ENCODE measurements at regions not wholly inside any gene's neighbourhood (a gene's known extent, or its start where the extent isn't known, plus 50 kb on each side); places are given as distances from the start of the nearest gene placed in this dataset.

DNA sequence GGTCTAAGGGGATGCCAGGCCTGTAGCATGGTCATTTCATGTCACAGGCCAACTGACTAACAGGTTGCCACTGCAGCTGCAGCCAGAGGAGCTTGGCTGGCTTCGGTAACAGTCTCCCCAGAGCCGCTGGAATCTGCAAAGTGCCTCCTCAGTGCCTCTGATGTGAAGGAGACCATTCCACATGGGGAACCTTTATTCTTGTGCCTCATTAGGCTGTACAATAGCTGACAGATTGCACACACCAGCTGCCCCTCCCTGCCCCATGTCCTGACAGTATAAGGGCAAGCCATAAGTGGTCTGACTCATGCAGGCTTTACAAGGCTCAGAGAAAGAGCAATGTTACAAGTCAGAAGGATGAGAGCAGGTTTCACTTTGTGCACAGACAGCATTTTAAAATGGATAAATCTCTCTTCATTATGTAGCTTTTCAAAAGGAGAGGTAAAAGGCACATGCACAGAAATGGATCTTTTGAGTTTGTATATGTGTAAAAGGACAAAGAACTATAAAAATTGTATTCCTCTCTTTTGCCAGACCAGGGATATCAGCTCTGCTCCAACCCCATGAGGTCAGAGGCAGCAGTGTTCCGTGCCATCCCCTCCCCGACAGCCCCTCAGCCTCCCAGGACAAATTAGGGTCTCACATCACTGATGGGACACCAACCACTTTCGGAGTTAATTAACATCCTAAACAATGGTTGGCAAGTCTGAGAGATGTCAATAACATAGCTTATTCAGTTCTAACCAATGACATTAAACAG lies 467.8 kb downstream of the TMEM232 start:
- no peak overlapping the region for H3K4me3 ChIP-seq (ENCODE audit: low read depth, low read length)
- peak; percentile 38 for DNase-seq (ENCODE audit: low read depth)
- TF ChIP-seq, protein P1, sequence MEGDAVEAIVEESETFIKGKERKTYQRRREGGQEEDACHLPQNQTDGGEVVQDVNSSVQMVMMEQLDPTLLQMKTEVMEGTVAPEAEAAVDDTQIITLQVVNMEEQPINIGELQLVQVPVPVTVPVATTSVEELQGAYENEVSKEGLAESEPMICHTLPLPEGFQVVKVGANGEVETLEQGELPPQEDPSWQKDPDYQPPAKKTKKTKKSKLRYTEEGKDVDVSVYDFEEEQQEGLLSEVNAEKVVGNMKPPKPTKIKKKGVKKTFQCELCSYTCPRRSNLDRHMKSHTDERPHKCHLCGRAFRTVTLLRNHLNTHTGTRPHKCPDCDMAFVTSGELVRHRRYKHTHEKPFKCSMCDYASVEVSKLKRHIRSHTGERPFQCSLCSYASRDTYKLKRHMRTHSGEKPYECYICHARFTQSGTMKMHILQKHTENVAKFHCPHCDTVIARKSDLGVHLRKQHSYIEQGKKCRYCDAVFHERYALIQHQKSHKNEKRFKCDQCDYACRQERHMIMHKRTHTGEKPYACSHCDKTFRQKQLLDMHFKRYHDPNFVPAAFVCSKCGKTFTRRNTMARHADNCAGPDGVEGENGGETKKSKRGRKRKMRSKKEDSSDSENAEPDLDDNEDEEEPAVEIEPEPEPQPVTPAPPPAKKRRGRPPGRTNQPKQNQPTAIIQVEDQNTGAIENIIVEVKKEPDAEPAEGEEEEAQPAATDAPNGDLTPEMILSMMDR (conservative IDR thresholded peaks at IDR 0.05; ENCODE audit: low read depth, low read length) = no peak

DNA sequence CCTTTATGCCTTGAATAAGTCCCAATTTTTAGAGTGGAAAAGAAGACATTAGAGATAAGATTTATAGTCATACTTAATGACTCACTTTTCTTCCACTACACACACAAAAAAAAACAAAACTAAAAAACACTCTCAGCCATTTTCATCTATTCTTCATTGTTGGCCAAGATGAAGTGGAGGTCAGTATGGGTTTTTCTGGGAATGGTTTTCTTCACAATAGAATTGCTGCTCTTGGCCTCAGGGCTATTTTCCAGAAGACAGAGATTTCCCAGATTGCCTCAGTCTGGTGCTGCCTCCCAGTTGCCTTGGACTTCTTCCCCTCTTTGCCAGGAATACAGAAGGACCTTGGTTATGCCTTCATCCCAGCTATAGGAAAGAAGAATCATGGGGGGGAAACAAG lies 463.7 kb downstream of the TMEM232 start:
- no peak overlapping the region for H3K4me3 ChIP-seq (ENCODE audit: low read depth, low read length)
- TF ChIP-seq, protein P1 (conservative IDR thresholded peaks at IDR 0.05; ENCODE audit: low read depth, low read length) = no peak
- DNase-seq (ENCODE audit: low read depth) = no peak

DNA sequence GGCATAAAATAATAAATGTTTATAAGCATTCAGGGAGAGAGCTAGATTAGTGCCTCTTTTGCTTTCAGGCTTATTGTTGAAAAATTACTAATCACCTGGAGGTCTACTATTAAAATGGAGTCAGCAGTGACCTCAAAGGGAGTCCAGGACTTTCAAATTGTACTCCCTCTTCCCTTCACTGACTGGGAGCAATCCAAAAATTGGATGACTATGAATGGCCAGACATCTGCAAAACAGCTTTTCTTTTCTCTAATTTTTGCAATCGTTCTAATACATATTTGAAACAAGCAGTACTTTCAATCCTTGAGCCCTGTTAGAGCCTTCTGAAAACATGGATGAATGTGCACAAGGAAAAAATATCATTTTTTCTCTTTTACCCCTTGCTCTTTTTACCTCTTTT lies 461.8 kb downstream of the TMEM232 start:
- TF ChIP-seq, protein P1 (conservative IDR thresholded peaks at IDR 0.05; ENCODE audit: low read depth, low read length) = no peak
- DNase-seq (ENCODE audit: low read depth) = no peak
- H3K4me3 ChIP-seq (ENCODE audit: low read depth, low read length) = no peak overlapping the region

DNA sequence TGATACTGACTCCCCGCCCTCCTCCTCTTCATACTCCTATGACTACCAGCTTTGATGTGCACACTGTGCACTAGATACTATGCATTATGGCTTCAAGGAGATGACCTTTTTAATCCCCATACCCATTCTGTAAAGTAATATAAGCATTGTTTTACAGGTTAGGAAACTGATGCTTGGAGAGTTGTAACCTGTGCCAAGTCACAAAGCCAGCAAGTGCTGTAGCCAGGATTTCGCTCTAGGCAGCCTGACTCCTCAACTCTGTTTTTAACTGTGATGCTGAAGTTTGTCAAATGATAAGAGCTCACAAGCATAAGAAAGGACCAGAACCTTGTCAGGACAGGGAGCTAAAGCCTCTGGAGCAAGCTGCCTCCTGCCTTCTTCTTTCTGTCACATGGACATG lies 461.3 kb downstream of the TMEM232 start:
- no peak for DNase-seq (ENCODE audit: low read depth)
- TF ChIP-seq, protein P1 (conservative IDR thresholded peaks at IDR 0.05; ENCODE audit: low read depth, low read length) = no peak
- no peak overlapping the region for H3K4me3 ChIP-seq (ENCODE audit: low read depth, low read length)

DNA sequence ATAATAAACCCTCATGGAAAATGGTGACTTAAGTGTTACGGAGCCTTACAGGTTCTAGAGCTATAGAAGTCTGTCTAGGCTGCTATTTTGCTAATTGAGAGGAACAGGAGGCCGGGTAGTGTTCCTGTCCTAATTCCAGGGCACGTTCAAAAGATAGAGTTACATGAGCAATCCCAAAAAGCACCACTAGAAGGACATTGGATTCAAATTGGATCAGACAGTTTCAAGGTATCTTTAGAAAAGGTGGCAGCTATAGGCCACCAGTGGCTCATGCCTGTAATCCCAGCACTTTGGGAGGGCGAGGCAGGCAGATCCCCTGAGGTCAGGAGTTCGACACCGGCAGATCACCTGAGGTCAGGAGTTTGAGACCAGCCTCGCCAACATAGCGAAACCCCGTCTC lies 458.8 kb downstream of the TMEM232 start:
- H3K4me3 ChIP-seq (ENCODE audit: low read depth, low read length) = no peak overlapping the region
- TF ChIP-seq, protein P1 (conservative IDR thresholded peaks at IDR 0.05; ENCODE audit: low read depth, low read length) = peak; percentile 1
- DNase-seq (ENCODE audit: low read depth) = no peak

DNA sequence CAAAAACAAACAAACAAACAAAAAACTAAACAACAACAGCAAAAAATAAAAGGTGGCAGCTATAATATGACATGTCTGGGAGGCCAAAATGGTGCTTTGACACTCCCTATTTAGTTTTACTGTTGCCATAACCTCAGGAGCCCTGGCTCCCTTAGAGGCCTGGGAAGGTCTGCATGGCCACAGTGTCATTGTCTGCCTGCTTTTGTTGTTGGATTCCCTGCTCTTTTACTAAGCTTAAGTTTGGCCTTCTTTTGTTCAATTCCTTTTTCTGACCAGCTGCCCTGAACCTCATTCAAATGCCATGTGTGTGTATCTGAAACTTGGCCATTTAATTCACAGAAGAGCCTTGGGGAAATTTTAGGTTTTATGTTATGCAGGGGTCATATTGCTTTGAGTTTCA lies 458.2 kb downstream of the TMEM232 start:
- no peak overlapping the region for H3K4me3 ChIP-seq (ENCODE audit: low read depth, low read length)
- no peak for DNase-seq (ENCODE audit: low read depth)
- TF ChIP-seq, protein P1 (conservative IDR thresholded peaks at IDR 0.05; ENCODE audit: low read depth, low read length) = no peak

DNA sequence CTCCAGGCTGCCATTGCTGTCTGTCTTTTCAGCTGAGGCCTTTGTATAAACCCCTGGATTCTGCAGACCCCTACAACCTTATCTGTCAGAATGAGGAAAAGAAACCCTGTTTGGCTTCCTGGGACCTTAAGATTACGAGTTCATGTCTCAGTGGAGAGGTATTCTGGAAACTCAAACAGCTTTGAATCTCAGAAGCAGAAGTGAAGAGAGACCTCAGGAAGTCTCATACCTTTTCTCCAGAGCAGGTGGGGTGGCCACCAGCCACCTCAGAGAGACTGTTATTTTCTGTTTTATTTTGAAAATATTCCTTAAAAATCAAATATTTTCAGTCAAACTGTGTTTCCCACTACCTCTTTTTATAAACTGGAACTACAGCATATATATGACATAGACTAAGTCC lies 457.5 kb downstream of the TMEM232 start:
- H3K4me3 ChIP-seq (ENCODE audit: low read depth, low read length) = no peak overlapping the region
- TF ChIP-seq, protein P1 (conservative IDR thresholded peaks at IDR 0.05; ENCODE audit: low read depth, low read length) = no peak
- no peak for DNase-seq (ENCODE audit: low read depth)

Data from choroid plexus epithelial cell (primary cell).